H9 (cell line): ENCODE measurements at regions not wholly inside any gene's neighbourhood (a gene's known extent, or its start where the extent isn't known, plus 50 kb on each side); places are given as distances from the start of the nearest gene placed in this dataset.
A peak's percentile ranks its signal among the peaks of the same experiment; 100 is the strongest.

Experiments used
- DNase-seq: peaks from one replicate; pipeline ENCODE4 v3.0.0-alpha.2; 2017
- H2AFZ ChIP-seq: one replicate; pipeline ENCODE4 v1.6.1; 2013; ENCODE audit warnings: mild to moderate bottlenecking, low read length, control low read depth, moderate library complexity
- H2AK5ac ChIP-seq: 2 replicates; pipeline ENCODE4 v1.6.1; 2013; ENCODE audit warnings: low read length, control low read depth, mixed read lengths; ENCODE audit not compliant: insufficient read length
- H2BK120ac ChIP-seq: one replicate; pipeline ENCODE4 v1.6.1; 2013; ENCODE audit warnings: low read depth, mild to moderate bottlenecking, low read length, control low read depth, inconsistent platforms; ENCODE audit not compliant: poor library complexity, severe bottlenecking
- H2BK12ac ChIP-seq: 2 replicates; pipeline ENCODE4 v1.6.1; 2013; ENCODE audit warnings: low read length, control low read depth, mixed read lengths, low read depth; ENCODE audit not compliant: insufficient read length
- H2BK15ac ChIP-seq: 2 replicates; pipeline ENCODE4 v1.6.1; 2013; ENCODE audit warnings: low read depth, low read length, control low read depth
- H2BK20ac ChIP-seq: one replicate; pipeline ENCODE4 v1.6.1; 2013; ENCODE audit warnings: low read depth, mild to moderate bottlenecking, low read length, control low read depth, inconsistent platforms; ENCODE audit not compliant: poor library complexity, severe bottlenecking
- H2BK5ac ChIP-seq: 2 replicates; pipeline ENCODE4 v1.6.1; 2013; ENCODE audit warnings: low read length, control low read depth, mixed read lengths; ENCODE audit not compliant: insufficient read length
- H3K14ac ChIP-seq: 2 replicates; pipeline ENCODE4 v1.6.1; 2013; ENCODE audit warnings: low read length, control low read depth; ENCODE audit not compliant: insufficient read depth
- H3K18ac ChIP-seq: 2 replicates; pipeline ENCODE4 v1.6.1; 2013; ENCODE audit warnings: low read depth, mild to moderate bottlenecking, mixed read lengths, low read length, control low read depth; ENCODE audit not compliant: insufficient read length
- H3K23ac ChIP-seq: 2 replicates; pipeline ENCODE4 v1.6.1; 2013; ENCODE audit warnings: low read length, control low read depth, mixed read lengths, low read depth; ENCODE audit not compliant: insufficient read length
- H3K23me2 ChIP-seq: 2 replicates; pipeline ENCODE4 v1.6.1; 2013; ENCODE audit warnings: low read depth, mild to moderate bottlenecking, mixed read lengths, low read length, control low read depth; ENCODE audit not compliant: insufficient read length, poor library complexity, severe bottlenecking
- H3K27ac ChIP-seq: 2 replicates; pipeline ENCODE4 v1.5.1; 2013; ENCODE audit warnings: low read length, control low read depth, mixed read lengths, low read depth; ENCODE audit not compliant: insufficient read length
- H3K27me3 ChIP-seq: 2 replicates; pipeline ENCODE4 v1.6.1; 2013; ENCODE audit warnings: low read length, control low read depth, inconsistent platforms; ENCODE audit not compliant: insufficient read depth
- H3K4ac ChIP-seq: 2 replicates; pipeline ENCODE4 v1.6.1; 2013; ENCODE audit warnings: low read depth, mild to moderate bottlenecking, control low read depth, inconsistent platforms, low read length, moderate library complexity
- H3K4me1 ChIP-seq: 2 replicates; pipeline ENCODE4 v1.6.1; 2013; ENCODE audit warnings: low read length, control low read depth, inconsistent platforms; ENCODE audit not compliant: insufficient read depth
- H3K4me2 ChIP-seq: 2 replicates; pipeline ENCODE4 v1.6.1; 2013; ENCODE audit warnings: low read length, control low read depth, mixed read lengths; ENCODE audit not compliant: insufficient read length, insufficient read depth
- H3K56ac ChIP-seq: 2 replicates; pipeline ENCODE4 v1.6.1; 2013; ENCODE audit warnings: low read depth, mild to moderate bottlenecking, mixed read lengths, low read length, control low read depth; ENCODE audit not compliant: insufficient read length
- H3K79me1 ChIP-seq: 2 replicates; pipeline ENCODE4 v1.6.1; 2013; ENCODE audit warnings: low read depth, mild to moderate bottlenecking, moderate library complexity, low read length, control low read depth, inconsistent platforms; ENCODE audit not compliant: insufficient read depth, poor library complexity, severe bottlenecking
- H3K79me2 ChIP-seq: 2 replicates; pipeline ENCODE4 v1.6.1; 2013; ENCODE audit warnings: low read length, control low read depth, inconsistent platforms; ENCODE audit not compliant: insufficient read depth
- H3K9ac ChIP-seq: 2 replicates; pipeline ENCODE4 v1.6.1; 2013; ENCODE audit warnings: low read length, control low read depth, mixed read lengths; ENCODE audit not compliant: insufficient read length; ENCODE audit errors: extremely low read depth
- H3K9me3 ChIP-seq: one replicate; pipeline ENCODE4 v1.6.1; 2013; ENCODE audit warnings: low read depth, low read length, inconsistent platforms; ENCODE audit not compliant: control insufficient read depth
- H3T11ph ChIP-seq: one replicate; pipeline ENCODE4 v1.6.1; 2013; ENCODE audit warnings: mild to moderate bottlenecking, low read length, control low read depth, inconsistent platforms
- H4K20me1 ChIP-seq: one replicate; pipeline ENCODE4 v1.6.1; 2013; ENCODE audit not compliant: control insufficient read depth, insufficient read length, insufficient read depth
- H4K5ac ChIP-seq: 2 replicates; pipeline ENCODE4 v1.6.1; 2013; ENCODE audit warnings: low read depth, mild to moderate bottlenecking, mixed read lengths, low read length, control low read depth; ENCODE audit not compliant: insufficient read length
- H4K8ac ChIP-seq: replicated peaks from 2 replicates; pipeline ENCODE4 v1.6.1; 2013; ENCODE audit warnings: low read length, control low read depth, mixed read lengths, low read depth; ENCODE audit not compliant: insufficient read length
- H4K91ac ChIP-seq: 2 replicates; pipeline ENCODE4 v1.6.1; 2013; ENCODE audit warnings: low read depth, mild to moderate bottlenecking, moderate library complexity, mixed read lengths, low read length, control low read depth; ENCODE audit not compliant: insufficient read length
- H3K27ac Mint-ChIP-seq, 3 experiments: 2 replicates in 2 of 3; 3 replicates in 1 of 3; pipeline ENCODE4 v1.8.0; 2020 to 2021; ENCODE audit warnings: mixed read lengths in 3 of 3, mild to moderate bottlenecking in 1 of 3, moderate library complexity in 1 of 3
- H3K27me3 Mint-ChIP-seq: 2 replicates; pipeline ENCODE4 v1.8.0; 2021; ENCODE audit warnings: low read depth, mild to moderate bottlenecking, moderate library complexity, mixed read lengths
- H3K36me3 Mint-ChIP-seq, 3 experiments: 2 replicates in 2 of 3; 3 replicates in 1 of 3; pipeline ENCODE4 v1.8.0; 2020 to 2021; ENCODE audit warnings: low read depth in 3 of 3, mixed read lengths in 3 of 3; ENCODE audit not compliant: insufficient read depth in 1 of 3
- H3K4me1 Mint-ChIP-seq, 2 experiments: 2 replicates each; pipeline ENCODE4 v1.8.0; 2020; ENCODE audit warnings: mixed read lengths in 2 of 2
- H3K4me3 Mint-ChIP-seq, 2 experiments: 2 replicates in 1 of 2; 3 replicates in 1 of 2; pipeline ENCODE4 v1.8.0; 2020 to 2021; ENCODE audit warnings: mild to moderate bottlenecking in 2 of 2, mixed read lengths in 2 of 2, moderate library complexity in 1 of 2
- H3K9me3 Mint-ChIP-seq, 2 experiments: 2 replicates in 1 of 2; 3 replicates in 1 of 2; pipeline ENCODE4 v1.8.0; 2020; ENCODE audit warnings: mild to moderate bottlenecking in 2 of 2, mixed read lengths in 2 of 2, moderate library complexity in 1 of 2
- CTCF ChIP-seq: fragments of 200-600 bp; sonication (generic); conservative IDR thresholded peaks from 3 replicates; pipeline ENCODE4 v1.8.0; 2021; ENCODE audit warnings: antibody characterized with exemption, mild to moderate bottlenecking
- WGBS: extraction: QIAGEN DNeasy Blood & Tissue Kit; methylation state at CpG from one replicate; pipeline ENCODE4 v1.1.7; 2013; ENCODE audit warnings: missing lambda C conversion rate, low lambda C conversion rate, mixed read lengths; ENCODE audit not compliant: insufficient read length; ENCODE audit errors: extremely low coverage; 5-methylcytosine and 5-hydroxymethylcytosine counted together

- Mint-ChIP-seq H3K4me1 (peaks cover 2% of the 10 kb centered on the region in 2 experiments; a peak in 2 of 4 replicates), H3K36me3 (no peaks in the 10 kb centered on the region), H3K27me3 (peaks cover 4% of the 10 kb centered on the region), H3K9me3 (peaks cover 0 to 8% of the 10 kb centered on the region in 2 experiments; a peak in 2 of 5 replicates), H3K4me3 (no peak overlapping the region), H3K27ac (no peak overlapping the region)
- no peak overlapping the region for H3K56ac ChIP-seq
- H3K79me1 ChIP-seq = no peaks in the 10 kb centered on the region
- peak; percentile 28 for DNase-seq
- H2AK5ac ChIP-seq = no peak overlapping the region
- H2AFZ ChIP-seq = no peak overlapping the region
- H3K9me3 ChIP-seq = no peaks in the 10 kb centered on the region
- no peak overlapping the region for H2BK5ac ChIP-seq
- H3K4ac ChIP-seq = no peak overlapping the region
- no peaks in the 10 kb centered on the region for H3K23me2 ChIP-seq
- WGBS = no CpG with 5 or more reads among the region's 29 CpGs
- TF ChIP-seq CTCF = no peak
- H3K27ac ChIP-seq = no peak overlapping the region
- H3K23ac ChIP-seq = no peak overlapping the region
- H4K91ac ChIP-seq = no peak overlapping the region
- H2BK20ac ChIP-seq = no peak overlapping the region
- no peaks in the 10 kb centered on the region for H3K79me2 ChIP-seq
- no peak overlapping the region for H3K18ac ChIP-seq
- no peak overlapping the region for H3K4me2 ChIP-seq
- H3T11ph ChIP-seq = no peak overlapping the region
- H3K27me3 ChIP-seq = no peaks in the 10 kb centered on the region
- no peak overlapping the region for H2BK120ac ChIP-seq
- no peak overlapping the region for H4K8ac ChIP-seq
- no peaks in the 10 kb centered on the region for H3K4me1 ChIP-seq
- H2BK15ac ChIP-seq = no peak overlapping the region
- H2BK12ac ChIP-seq = no peak overlapping the region
- no peaks in the 10 kb centered on the region for H4K20me1 ChIP-seq
- H4K5ac ChIP-seq = no peak overlapping the region
- H3K14ac ChIP-seq = no peak overlapping the region
- no peak overlapping the region for H3K9ac ChIP-seq
Observed at GRCh38 chr17:83178533-83179304, 99.3 kb downstream of the METRNL start.
